Breast epithelium (tissue), 4 donors: ENCODE measurements at regions not wholly inside any gene's neighbourhood (a gene's known extent, or its start where the extent isn't known, plus 50 kb on each side); places are given as distances from the start of the nearest gene placed in this dataset.

Source experiments
- DNase-seq, 2 donors: peaks; one replicate each; pipeline ENCODE4 v3.0.0-alpha.2; 2019; ENCODE audit warnings: low spot score in 2 of 2
- H3K27ac ChIP-seq, 2 donors: fragments of 200-600 bp; sonication (generic) in 1 of 2; one replicate each; pipeline ENCODE4 v1.5.1; 2016 to 2019; ENCODE audit warnings: mild to moderate bottlenecking in 1 of 2
- H3K27me3 ChIP-seq, 2 donors: fragments of 200-600 bp; sonication (generic) in 1 of 2; one replicate each; pipeline versions ENCODE4 v1.5.1 to v1.6.0; 2017 to 2019; ENCODE audit warnings: control low read depth in 1 of 2, mild to moderate bottlenecking in 1 of 2
- H3K36me3 ChIP-seq: fragments of 200-600 bp; one replicate; pipeline ENCODE4 v1.5.1; 2019
- H3K4me1 ChIP-seq, 2 donors: fragments of 200-600 bp; sonication (generic); one replicate each; pipeline ENCODE4 v1.5.1; 2016 to 2019; ENCODE audit warnings: control low read depth in 1 of 2
- H3K4me3 ChIP-seq, 3 donors: fragments of 200-600 bp; sonication (generic); 1 replicate in 2 of 3; 2 replicates in 1 of 3; pipeline ENCODE4 v1.5.1; 2016 to 2019; ENCODE audit warnings: mild to moderate bottlenecking in 3 of 3, moderate library complexity in 2 of 3
- H3K9me3 ChIP-seq, 2 donors: fragments of 200-600 bp; sonication (generic) in 1 of 2; one replicate each; pipeline ENCODE4 v1.5.1; 2016 to 2019; ENCODE audit warnings: control low read depth in 1 of 2
- CTCF ChIP-seq, 3 donors: fragments of 450-650 bp; IDR thresholded peaks; one replicate each; pipeline ENCODE4 v1.5.1; 2016 to 2017; ENCODE audit warnings: antibody characterized with exemption in 3 of 3, mild to moderate bottlenecking in 3 of 3, moderate library complexity in 3 of 3
- POLR2A ChIP-seq: fragments of 450-650 bp; IDR thresholded peaks from one replicate; pipeline ENCODE4 v1.6.1; 2016; ENCODE audit warnings: antibody characterized with exemption, mild to moderate bottlenecking, moderate library complexity
- POLR2AphosphoS5 ChIP-seq, 3 donors: sonication (generic); formaldehyde crosslinking; IDR thresholded peaks; one replicate each; pipeline ENCODE4 v1.6.1; 2017; ENCODE audit warnings: antibody characterized with exemption in 3 of 3
- intact Hi-C: fragments of 100-400 bp; cut with DNase I; formaldehyde crosslinking; loops from one replicate; pipeline ENCODE4 v1.15.1; 2023; ENCODE audit warnings: low total_unique reads

- no peak for TF ChIP-seq POLR2AphosphoS5 (IDR thresholded peaks at IDR 0.05)
- TF ChIP-seq POLR2A: no peak
- TF ChIP-seq CTCF (IDR thresholded peaks at IDR 0.05): no peak
- Histone ChIP-seq H3K27ac (no peak overlapping the region), H3K4me3 (no peak overlapping the region), H3K9me3 (no peaks in the 10 kb centered on the region), H3K36me3 (no peaks in the 10 kb centered on the region), H3K27me3 (peaks cover 0 to 6% of the 10 kb centered on the region in 2 donors), H3K4me1 (no peaks in the 10 kb centered on the region)
- intact Hi-C loops: no loop called here
- no peak for DNase-seq
Measured at GRCh38 chrX:129025376-129025775, 497.9 kb downstream of the SMARCA1 start.

GRCh38 chrX:129019412-129019811, 503.9 kb downstream of the SMARCA1 start:
- H3K9me3 ChIP-seq: no peaks in the 10 kb centered on the region
- no peak for TF ChIP-seq CTCF (IDR thresholded peaks at IDR 0.05)
- no peak for TF ChIP-seq POLR2AphosphoS5 (IDR thresholded peaks at IDR 0.05)
- no peak for TF ChIP-seq POLR2A

DNA sequence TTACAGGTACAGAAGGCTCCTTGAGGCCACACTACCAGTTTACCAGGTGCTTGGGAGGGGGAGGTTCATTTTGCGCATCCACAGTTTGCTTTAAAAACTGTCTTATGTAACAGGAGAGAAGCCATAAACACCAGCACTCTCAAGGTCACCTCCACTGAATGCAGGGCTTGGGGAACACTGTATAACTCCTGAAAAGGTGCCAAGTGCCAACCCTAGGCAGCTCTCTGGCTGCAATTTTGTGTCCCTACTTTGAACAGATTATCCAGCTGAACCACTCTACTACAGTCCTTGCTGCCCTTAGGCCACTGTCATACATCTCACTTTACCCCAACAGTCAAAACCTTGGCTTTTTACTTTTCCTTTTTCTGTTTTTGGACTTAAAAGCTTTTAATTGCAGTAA, 507.9 kb downstream of the SMARCA1 start:
- intact Hi-C loops: no loop called here
- Histone ChIP-seq H3K27me3 (no peaks in the 10 kb centered on the region), H3K9me3 (no peaks in the 10 kb centered on the region), H3K4me3 (no peak overlapping the region), H3K36me3 (no peaks in the 10 kb centered on the region), H3K4me1 (no peaks in the 10 kb centered on the region), H3K27ac (no peak overlapping the region)
- DNase-seq: no peak
- no peak for TF ChIP-seq CTCF (IDR thresholded peaks at IDR 0.05)
- no peak for TF ChIP-seq POLR2AphosphoS5 (IDR thresholded peaks at IDR 0.05)
- no peak for TF ChIP-seq POLR2A

More at GRCh38 chrX:129019412-129019811, 503.9 kb downstream of the SMARCA1 start:
- Histone ChIP-seq H3K36me3 (no peaks in the 10 kb centered on the region), H3K27me3 (no peaks in the 10 kb centered on the region), H3K27ac (no peak overlapping the region), H3K4me3 (no peak overlapping the region), H3K4me1 (no peaks in the 10 kb centered on the region)
- intact Hi-C loops: no loop called here
- no peak for DNase-seq

DNA sequence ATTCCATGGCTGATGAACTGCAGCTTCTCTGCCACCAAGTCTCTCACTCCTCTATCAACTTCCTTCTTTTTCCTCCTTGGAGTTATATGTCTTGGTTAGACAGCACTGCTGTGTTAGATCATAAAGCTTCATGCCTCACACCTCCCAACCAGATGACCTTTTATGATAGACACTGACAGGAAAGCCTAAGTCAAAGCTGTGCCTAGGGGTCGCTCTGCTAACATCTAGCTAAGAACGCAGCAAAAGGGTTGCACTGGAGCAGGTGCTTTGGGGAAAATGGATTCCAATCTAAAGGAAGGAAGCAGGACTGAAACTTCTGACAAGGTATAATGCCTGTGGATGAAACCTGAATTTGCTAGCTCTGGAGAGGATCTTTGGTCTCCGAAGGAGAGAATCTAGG, 509.7 kb downstream of the SMARCA1 start:
- TF ChIP-seq POLR2AphosphoS5 (IDR thresholded peaks at IDR 0.05) (no peak), CTCF (IDR thresholded peaks at IDR 0.05) (no peak), POLR2A (no peak)
- H3K9me3 ChIP-seq: no peaks in the 10 kb centered on the region
- no peak overlapping the region for H3K27ac ChIP-seq
- H3K4me1 ChIP-seq: no peaks in the 10 kb centered on the region
- H3K36me3 ChIP-seq: no peaks in the 10 kb centered on the region
- no peak overlapping the region for H3K4me3 ChIP-seq
- DNase-seq: no peak
- intact Hi-C loops: no loop called here
- H3K27me3 ChIP-seq: peaks cover 0 to 5% of the 10 kb centered on the region in 2 donors

GRCh38 chrX:129007631-129008030, 515.7 kb downstream of the SMARCA1 start:
- intact Hi-C loops: no loop called here
- no peaks in the 10 kb centered on the region for H3K9me3 ChIP-seq
- H3K27me3 ChIP-seq: peaks cover 0 to 9% of the 10 kb centered on the region in 2 donors
- no peak for DNase-seq
- no peak overlapping the region for H3K27ac ChIP-seq
- no peak overlapping the region for H3K4me3 ChIP-seq
- H3K4me1 ChIP-seq: no peaks in the 10 kb centered on the region
- H3K36me3 ChIP-seq: no peaks in the 10 kb centered on the region
- TF ChIP-seq POLR2AphosphoS5 (IDR thresholded peaks at IDR 0.05): no peak
- no peak for TF ChIP-seq POLR2A
- no peak for TF ChIP-seq CTCF (IDR thresholded peaks at IDR 0.05)
